Posterior vena cava (tissue), 2 donors: ENCODE measurements at regions not wholly inside any gene's neighbourhood (a gene's known extent, or its start where the extent isn't known, plus 50 kb on each side); places are given as distances from the start of the nearest gene placed in this dataset.
"Not testable (repeated sequence)": the region's sequence is repeated elsewhere in the genome, so short reads cannot be mapped to it uniquely, and the experiment has no call there.

Experiments used
- DNase-seq: peaks from one replicate; pipeline ENCODE4 v3.0.0-alpha.2; 2020; ENCODE audit warnings: low spot score
- intact Hi-C, 2 donors: fragments of 100-400 bp; cut with DNase I; formaldehyde crosslinking; loops; one replicate each; pipeline versions ENCODE4 v1.14.1 to v1.14.2; 2022 to 2023
- donor health status: DM: yes; HTN: yes; CAD: no.
- donor health status: DM: yes; HTN: yes; CAD: no.

DNA sequence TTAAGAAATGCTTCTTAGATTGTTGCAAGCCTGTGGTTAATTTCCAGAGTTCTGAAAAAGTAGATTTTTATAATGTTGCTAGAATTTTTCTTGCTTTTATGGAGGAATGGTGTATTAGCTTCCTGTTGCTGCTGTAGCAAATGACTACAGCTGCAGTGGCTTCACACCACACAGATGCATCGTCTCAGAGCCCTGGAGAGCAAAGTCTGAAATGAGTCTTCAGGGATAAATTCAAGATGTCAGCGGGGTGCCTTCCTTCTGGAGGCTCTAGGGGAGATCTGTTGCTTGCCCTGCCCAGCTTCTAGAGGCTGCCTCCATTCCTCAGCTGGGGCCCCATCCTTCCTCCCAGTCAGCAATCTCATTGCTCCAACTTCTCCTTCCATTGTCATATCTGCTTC lies 187.8 kb downstream of the ZNF516 start:
- no peak for DNase-seq
- intact Hi-C loops: no loop called here

DNA sequence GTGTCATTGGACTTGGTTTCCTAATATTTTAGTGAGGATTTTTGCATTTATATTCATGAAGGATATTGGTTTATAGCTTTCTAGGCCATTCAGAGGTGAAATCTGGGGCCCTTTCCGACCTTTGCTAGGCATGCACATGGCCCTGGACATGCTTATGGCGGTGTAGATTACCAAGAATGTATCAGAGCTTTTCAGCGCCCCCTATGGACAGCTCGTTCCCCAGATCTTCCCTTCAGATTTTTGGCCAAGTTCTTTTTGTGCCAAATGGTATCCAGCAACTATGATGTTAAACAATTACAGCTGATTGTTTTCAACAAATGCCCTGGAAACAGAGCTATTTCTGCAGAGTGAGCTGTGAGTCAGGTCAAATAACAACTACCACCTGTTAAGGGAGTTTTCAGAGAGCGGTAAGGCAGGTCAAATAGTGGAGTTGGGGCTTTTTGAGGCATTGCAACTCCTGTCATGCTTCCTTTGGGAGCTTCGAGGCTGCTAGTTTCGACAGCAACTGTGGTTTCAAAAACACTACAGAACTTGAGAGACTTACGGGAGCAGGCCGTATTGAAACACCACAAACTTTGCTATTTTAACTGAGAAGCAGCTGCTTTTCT lies 188.3 kb downstream of the ZNF516 start:
- DNase-seq: no peak
- intact Hi-C loops: no loop called here

DNA sequence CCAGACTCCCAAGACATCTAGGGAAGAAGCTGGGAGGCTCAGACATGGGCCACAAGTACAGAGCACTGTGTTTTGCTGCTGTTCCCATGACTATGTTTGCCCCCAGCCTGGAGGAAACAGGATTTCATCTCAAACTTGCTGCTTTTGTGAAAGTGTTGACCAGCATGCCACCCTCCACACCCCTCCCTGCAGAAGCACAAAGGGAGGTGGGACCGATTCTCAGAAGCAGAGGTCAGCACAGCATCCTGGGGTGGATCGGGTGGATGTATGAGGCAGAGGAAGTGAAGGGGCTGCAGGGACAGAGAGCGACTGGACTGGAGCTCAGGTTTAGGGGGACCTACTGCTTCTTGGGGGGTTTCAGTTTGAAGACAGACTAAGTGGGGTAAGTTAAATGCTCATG lies 209.2 kb downstream of the ZNF516 start:
- intact Hi-C loops: no loop called here
- no peak for DNase-seq

DNA sequence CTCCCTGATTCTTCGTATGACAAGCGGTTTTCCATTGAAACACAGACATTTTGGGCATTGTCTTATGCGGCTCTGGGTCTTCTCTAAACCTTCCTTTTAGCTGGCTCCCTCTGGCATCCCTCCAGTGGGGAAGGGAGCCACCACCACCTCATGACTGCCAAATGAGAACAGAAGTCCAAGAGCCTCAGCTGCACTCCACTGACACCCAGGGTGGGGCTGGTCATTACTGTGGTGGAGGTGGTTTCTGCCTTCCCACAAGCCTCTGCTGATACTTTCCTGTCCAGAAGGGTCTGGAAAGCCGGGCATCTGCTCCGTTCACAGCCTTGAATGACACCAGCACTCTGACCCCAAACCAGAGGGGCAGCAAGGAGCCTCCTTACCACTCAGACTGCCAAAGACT lies 213.5 kb downstream of the ZNF516 start:
- DNase-seq: no peak
- intact Hi-C loops: no loop called here

DNA sequence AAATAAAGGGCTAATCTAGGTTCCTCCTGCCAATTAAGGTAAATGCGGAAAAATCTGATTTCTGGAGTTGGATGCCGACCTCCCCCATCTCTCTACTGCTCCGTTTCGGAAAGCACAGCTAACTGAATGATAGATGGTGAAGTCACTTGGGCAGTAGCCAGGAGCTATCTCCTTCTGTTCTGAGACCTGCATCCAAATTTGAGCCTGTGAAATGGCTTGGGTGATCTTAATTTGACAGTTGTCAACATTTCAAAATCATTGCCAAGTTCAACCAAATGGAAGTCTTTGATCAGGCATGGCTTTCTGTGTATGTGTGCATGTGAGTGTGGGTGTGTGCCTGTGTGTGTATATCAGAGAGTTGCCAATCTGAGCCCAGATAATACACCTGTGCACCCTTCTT lies 217.2 kb downstream of the ZNF516 start:
- no peak for DNase-seq
- intact Hi-C loops: no loop called here

DNA sequence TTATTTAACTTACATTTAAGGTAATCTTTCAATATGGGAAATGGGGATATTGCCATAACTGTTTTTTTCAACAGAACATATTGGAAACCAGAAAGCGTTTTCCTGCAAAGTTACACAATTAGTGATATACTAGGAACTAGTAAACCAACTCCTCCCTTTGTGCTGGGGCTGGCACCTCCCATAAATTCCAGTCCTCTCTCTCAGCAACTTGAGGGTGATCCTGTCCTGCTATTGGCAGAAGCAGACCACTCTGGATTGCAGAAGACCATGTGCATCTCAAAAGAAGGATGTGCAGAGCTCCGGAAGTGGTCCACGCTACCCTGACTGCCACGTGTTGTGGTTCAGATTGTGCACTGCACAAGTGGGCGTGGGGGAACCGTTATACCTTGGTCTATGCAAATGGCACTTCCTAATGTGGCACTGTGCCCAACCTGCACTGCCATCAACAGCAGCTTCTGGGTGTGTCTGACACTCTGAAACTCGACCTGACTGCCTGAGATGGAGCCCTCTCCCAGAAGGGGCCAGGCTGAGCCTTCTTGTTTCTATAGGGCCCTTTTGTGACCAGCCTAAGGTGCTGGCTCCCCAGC lies 219.2 kb downstream of the ZNF516 start:
- intact Hi-C loops: no loop called here
- no peak for DNase-seq

DNA sequence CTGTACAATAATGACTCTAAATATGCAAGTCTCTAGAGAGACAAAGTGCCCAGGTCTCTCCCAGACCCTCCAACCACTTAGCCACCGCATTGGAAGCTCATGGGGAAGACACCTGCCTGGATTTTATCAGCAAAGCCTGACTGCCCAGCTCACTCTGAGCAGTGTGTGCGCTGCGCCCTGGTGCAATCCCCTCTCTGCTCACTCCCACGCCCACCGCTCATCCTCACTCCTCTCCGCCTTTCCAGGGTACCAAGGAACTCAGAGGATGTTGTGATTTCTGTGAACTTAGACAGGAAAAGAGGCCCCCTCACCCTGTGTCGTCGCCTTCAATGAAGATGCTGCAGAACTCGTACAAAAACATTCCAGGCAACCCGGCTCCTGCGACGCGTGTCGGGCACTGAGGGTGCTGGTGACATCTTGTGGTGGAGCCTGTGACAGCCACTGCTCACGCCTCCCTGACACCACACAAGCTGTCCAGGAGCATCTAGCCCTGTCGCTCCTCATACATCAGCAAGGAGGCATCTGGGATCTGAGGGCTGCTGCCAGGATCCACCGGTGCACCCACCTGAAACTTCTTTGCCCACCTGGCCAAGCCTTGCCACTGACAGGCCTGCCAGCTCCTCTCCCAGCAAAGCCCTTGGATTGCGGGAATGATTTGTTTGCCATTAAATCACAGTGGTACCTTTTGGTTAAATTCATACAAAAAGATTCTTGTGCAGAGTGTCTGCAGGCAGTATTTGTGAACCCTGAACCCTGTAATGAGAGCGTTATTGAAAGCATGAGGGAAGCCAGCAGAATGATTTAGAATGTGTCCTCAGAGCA lies 220.4 kb downstream of the ZNF516 start:
- no peak for DNase-seq
- intact Hi-C loops: no loop called here

DNA sequence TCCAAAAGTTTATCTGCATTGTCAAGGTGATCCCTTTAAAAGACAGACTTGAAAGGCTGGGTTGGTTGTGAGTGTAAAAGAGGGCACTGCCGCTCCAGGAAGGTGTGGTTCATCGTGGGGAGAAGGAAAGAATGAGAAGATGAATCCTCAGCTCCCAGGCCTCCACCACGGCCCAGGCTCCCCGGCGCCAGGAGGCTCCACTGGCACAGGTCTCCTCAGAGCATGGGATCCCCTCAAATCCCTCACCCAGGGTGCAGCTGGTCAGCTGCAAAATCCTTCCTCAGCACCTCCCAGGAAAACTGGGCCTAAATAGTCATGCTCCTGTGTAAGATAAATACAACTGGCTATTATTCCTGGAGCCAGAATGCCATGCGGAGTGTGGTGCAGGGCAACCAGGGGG lies 221.1 kb downstream of the ZNF516 start:
- DNase-seq: no peak
- intact Hi-C loops: no loop called here

DNA sequence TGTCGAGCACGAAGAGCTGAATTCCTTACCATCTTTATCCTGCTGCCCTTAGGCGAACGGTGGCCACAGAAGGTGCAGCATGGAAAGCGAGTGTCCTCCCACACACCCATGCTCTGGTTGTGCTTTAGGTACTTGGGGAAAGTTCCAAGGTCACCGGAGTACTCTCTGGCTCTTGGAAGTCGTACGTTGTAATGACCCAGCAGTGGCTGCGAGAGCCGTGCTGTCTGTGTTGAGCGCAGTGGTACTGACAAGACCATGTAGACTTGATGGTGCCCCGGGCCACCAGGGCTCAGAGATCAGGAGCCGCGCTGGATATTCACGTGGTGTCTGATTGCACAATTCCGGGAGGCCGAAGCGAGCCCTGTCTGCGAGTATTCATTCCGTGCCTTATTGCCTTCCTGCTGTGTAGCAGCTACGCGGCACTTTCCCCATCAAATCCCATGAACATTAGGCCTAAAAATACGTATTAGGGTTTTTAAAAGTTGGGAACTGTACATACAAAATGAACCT lies 222.0 kb downstream of the ZNF516 start:
- intact Hi-C loops: no loop called here
- no peak for DNase-seq

DNA sequence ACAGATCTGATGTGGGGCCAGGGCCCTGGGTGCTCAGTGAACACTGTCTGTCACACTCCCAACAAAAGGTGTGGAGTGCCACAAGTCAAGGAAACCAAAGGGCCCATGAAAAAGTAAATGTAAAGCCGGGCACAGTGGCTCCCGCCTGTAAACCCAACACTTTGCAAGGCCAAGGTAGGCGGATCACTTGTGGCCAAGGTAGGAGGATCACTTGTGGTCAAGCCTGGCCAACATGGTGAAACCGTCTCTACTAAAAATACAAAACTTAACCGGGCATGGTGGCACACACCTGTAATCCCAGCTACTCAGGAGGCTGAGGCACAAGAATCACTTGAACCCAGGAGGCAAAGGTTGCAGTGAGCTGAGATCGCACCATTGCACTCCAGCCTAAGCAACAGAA lies 227.6 kb downstream of the ZNF516 start:
- intact Hi-C loops, DNase-seq: not testable (repeated sequence)

DNA sequence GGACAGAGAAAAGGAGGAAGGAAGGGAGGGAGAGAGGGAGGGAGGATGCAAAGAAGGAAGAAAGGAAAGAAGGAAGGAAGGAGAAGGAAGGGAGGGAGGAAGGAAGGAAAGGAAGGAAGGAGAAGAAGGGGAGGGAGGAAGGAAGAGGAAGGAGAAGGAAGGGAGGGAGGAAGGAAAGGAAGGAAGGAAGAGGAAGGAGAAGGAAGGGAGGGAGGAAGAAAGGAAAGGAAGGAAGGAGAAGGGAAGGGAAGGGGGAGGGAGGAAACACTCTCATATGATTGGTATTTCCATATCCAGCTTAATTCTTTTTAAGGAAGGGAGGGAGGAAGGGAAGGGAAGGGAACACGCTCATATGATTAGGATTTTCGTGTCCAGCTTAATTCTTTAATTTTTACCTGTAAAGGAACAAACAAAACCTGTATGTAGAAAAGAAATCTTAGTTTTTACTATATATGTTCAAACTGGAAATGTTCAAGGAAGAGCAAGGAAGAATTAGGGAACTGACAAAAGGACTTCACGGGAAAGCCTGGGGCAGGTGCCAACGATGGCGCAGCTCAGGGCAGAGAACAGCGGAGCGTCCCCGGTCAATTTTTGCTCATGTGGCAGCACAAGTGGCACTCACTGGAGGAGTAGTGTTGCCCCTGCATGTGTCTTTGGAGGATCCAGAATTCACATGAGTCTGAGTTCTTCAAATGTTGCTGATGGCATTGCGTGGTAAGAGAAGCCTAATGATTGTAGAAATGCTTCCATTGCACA lies 228.6 kb downstream of the ZNF516 start:
- DNase-seq: no peak
- intact Hi-C loops: no loop called here

DNA sequence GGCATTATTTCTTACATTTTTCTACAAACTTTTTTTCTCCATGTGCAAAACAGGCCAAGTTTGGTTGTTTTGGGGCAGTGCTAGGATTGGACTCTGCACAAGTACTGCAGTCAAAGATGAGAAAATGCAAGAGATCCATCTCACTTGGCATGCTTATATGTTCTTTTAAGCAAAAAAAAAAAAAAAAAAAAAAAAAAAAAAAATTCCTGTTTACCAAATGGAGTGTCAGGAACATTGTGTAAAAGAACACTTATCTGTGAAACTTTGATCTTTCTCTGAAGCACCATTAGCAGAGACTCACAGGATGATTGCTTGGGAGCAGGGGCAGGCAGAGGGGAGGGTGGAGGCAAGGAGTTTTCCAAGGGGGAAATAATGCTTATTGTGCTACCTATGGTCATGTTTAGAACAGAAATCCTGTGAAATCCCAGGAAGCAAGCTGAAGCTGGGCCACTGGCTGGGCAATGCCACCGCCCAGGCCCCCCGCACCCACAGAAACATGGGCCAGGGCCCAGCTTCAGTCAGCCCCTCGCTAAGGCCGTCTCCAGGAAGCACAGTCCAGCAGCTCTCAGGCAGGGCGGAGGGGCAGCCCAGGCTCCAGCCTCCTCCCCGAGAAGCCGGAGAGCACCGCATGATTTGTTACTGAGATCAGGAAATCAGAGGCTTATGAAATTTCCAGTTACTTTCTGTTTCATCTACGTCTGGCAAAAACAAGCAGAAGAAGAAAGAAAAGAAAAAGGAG lies 229.4 kb downstream of the ZNF516 start:
- no peak for DNase-seq

DNA sequence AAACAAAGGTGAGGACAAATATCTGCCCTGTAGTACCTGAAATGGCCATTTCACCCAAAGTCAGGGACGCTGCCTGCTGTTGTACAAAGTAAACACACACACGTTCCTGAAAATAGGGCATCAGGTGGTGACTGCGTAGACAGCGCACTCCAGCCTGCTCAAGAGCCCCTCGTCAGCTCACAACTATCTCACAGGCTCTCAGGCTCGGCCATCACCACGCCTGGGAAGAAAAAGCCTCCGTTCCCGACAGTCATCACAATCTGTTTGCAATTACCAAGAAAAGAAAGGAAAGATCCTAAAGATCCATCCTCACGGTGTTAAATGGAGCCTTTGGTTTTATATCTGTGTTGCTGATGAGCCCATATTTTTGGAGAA lies 230.2 kb downstream of the ZNF516 start:
- intact Hi-C loops: loop anchor here in 1 of 2 donors (5.0 kb wide), 1 partner anchor 82 kb away; no protein-coding TSS in a partner anchor
- no peak for DNase-seq

More for the DNA sequence above, 229.4 kb downstream of the ZNF516 start:
- intact Hi-C loops: no loop called here

DNA sequence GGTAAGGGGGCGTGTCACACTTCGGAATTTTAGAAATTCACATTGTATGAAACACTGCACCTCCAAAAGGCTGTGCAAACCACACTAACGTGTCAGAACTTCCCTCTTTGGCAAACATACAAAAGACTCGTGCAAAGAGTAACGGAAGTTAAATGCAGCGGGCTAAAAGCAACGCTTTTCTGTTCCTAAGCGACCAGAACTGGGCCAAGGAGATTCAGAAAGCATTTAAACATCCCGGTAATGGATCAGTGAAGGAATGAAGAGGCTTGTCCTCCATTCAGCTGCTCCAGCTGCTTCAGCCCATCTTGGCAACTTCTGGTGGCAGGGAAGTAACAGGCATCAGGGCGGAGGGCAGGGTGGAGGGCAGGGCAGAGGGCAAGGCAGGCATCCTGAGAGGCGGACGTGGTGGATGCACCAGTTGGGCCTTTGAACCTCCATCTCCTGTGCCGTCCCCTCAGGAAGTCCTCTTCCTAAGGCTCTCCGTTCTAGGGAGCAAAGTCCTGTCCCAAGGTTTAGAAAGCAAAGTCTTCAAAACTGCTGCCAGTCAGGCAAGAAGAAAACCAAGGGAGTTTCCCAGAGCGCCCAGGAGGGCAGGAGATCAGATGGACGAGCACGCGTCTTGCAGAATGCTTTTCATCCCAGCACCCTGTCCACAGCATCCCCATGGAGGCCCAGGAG lies 230.7 kb downstream of the ZNF516 start:
- DNase-seq: no peak
- intact Hi-C loops: loop anchor here in 1 of 2 donors (5.0 kb wide), 1 partner anchor 83 kb away; no protein-coding TSS in a partner anchor

DNA sequence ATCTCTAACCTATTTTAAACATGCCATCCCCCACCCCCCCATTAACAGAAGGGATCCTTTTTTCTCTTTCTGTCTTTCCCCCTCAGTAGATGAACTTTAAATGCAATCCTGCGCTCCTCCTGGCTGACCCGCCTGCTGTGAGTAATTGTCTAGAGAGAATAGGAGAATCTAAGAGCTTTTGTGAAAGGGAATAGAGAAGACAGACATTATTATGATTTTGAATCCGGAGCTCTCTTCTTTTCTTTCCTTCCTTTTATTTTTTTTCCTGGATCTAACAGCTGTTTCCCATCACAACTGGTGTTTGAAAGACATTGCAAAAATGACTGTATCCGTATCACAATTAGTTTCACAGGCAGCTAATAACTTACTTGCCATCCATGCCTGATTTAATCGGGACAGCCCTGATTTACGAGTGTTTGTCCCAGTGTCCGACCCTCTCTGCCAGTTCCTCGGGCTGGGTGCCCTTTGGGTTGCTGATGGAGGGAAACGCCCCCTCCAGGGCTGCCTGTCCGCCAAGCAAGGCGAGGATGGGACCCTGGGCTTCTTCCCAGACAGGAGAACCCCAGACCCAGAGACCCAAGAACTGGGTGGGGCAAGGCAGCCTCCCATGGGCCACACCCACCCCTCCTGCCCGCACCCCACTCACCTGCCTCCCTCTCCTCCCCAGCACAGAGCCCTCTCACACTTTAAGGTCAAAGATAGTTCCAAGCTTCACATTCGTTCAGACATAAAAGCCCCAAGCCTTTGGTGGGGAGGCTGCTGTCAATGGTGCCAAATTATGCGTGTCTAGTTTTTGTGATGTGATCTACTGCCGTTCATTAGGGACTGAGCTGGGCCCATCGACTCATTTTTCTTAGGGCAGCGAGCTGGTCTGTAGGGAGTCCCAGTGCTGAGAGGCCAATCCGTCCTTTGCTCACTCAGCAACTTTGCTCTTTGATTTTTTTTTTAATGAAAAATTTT lies 231.7 kb downstream of the ZNF516 start:
- intact Hi-C loops: loop anchor here in 1 of 2 donors (5.0 kb wide), 1 partner anchor 84 kb away; no protein-coding TSS in a partner anchor
- no peak for DNase-seq

DNA sequence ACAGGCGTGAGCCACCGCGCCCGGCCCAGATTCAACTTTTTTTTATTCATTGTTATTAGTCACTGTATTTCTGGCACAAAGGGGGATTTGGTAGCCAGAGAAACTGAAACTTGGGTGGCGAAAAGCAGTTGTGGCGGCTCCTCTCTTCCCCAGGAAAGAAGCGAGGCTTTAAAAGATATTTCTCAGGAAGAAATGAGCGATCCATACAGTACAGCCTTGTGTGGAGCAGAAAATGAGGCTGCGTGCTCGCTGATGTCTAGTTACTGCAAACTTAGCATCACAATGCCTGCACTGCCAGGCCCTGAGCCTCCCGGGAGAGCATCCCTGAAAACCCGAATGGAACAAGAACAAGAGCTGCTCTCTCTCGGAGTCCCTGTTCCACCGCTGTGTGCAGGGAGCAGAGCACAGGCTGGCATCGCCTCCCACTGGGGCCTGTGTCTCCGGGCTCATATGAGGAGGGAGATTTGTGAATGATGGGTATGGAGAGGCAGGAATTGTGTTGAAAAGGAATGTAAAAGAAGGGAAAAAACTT lies 234.0 kb downstream of the ZNF516 start:
- intact Hi-C loops: loop anchor here in 1 of 2 donors (5.0 kb wide), 1 partner anchor 86 kb away; no protein-coding TSS in a partner anchor
- DNase-seq: no peak

DNA sequence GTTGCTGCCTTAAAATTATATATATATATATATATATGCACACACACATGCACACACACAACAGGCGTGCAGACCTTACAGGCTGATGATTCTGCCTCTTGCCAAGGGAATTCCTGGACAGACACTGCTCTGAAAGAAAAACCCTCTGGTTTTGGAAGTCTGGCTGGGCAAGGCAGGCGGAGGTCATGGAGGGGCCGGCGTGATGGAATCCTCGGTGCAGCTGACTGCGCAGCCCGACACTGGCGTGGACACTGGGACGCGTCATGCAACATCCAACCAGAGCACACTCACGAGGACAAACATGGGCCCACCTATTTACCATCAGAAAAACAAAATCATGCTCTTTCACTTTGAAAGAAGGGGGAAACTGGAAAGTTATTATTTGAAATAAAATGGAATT lies 235.3 kb downstream of the ZNF516 start:
- intact Hi-C loops: loop anchor here in 1 of 2 donors (5.0 kb wide), 1 partner anchor 88 kb away; no protein-coding TSS in a partner anchor
- no peak for DNase-seq
